ENCODE measurements at regions not wholly inside any gene's neighbourhood (a gene's known extent, or its start where the extent isn't known, plus 50 kb on each side); places are given as distances from the start of the nearest gene placed in this dataset.

DNA sequence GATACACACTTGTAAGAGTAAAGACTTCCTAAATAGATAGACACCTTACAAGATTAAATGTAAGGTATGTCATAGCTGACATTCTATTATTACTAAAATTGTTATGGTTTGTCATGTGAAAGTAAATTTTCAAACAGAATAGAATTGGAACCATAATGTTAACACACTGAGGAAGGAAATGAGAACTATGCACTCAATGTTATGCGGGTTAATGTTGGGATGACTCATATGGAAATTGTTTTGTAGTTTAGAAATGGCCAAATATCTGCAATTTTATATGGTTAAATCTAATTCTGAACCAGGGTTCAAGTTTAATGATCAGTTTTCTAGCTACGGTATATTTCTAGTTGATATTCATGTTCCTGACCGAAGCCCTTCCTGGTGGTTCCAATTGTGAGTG lies 214.2 kb upstream of the ADO start:
- Histone ChIP-seq H2BK12ac (ENCODE audit: insufficient read length, low read depth, low read length) (no peak overlapping the region), H3K23me2 (ENCODE audit: insufficient read length, low read depth, low read length, poor library complexity, severe bottlenecking) (no peaks in the 10 kb centered on the region), H3K9me3 (ENCODE audit: control insufficient read depth, low read depth, low read length) (no peaks in the 10 kb centered on the region), H4K20me1 (ENCODE audit: control insufficient read depth, insufficient read depth, insufficient read length) (no peaks in the 10 kb centered on the region), H2BK5ac (ENCODE audit: insufficient read length, low read length) (no peak overlapping the region), H2AFZ (ENCODE audit: low read length) (no peak overlapping the region), H3K27me3 (ENCODE audit: insufficient read depth, low read length) (no peaks in the 10 kb centered on the region), H3K9ac (ENCODE audit: extremely low read depth, insufficient read length, low read length) (no peak overlapping the region), H3K4me2 (ENCODE audit: insufficient read depth, insufficient read length, low read length) (no peak overlapping the region), H4K8ac (replicated peaks; ENCODE audit: insufficient read length, low read depth, low read length) (no peak overlapping the region), H2BK20ac (ENCODE audit: low read depth, low read length, poor library complexity, severe bottlenecking) (no peak overlapping the region), H3K79me2 (ENCODE audit: insufficient read depth, low read length) (no peaks in the 10 kb centered on the region), H3K4me1 (ENCODE audit: insufficient read depth, low read length) (no peaks in the 10 kb centered on the region), H3K4ac (ENCODE audit: low read depth, low read length) (no peak overlapping the region), H3K27ac (ENCODE audit: insufficient read length, low read depth, low read length) (no peak overlapping the region), H3K79me1 (ENCODE audit: insufficient read depth, low read depth, low read length, poor library complexity, severe bottlenecking) (no peaks in the 10 kb centered on the region), H3K23ac (ENCODE audit: insufficient read length, low read depth, low read length) (no peak overlapping the region), H4K91ac (ENCODE audit: insufficient read length, low read depth, low read length) (no peak overlapping the region), H3K56ac (ENCODE audit: insufficient read length, low read depth, low read length) (no peak overlapping the region), H2BK15ac (ENCODE audit: low read depth, low read length) (no peak overlapping the region), H3K14ac (ENCODE audit: insufficient read depth, low read length) (no peak overlapping the region), H3T11ph (ENCODE audit: low read length) (no peak overlapping the region), H4K5ac (ENCODE audit: insufficient read length, low read depth, low read length) (no peak overlapping the region), H2BK120ac (ENCODE audit: low read depth, low read length, poor library complexity, severe bottlenecking) (no peak overlapping the region), H3K18ac (ENCODE audit: insufficient read length, low read depth, low read length) (no peak overlapping the region), H2AK5ac (ENCODE audit: insufficient read length, low read length) (no peak overlapping the region)
- Mint-ChIP-seq H3K36me3 (ENCODE audit: insufficient read depth in 1 of 3, low read depth in 3 of 3) (no peaks in the 10 kb centered on the region), H3K27ac (no peak overlapping the region), H3K4me3 (no peak overlapping the region), H3K9me3 (peaks cover 3 to 7% of the 10 kb centered on the region in 2 experiments), H3K4me1 (peaks cover 5% of the 10 kb centered on the region in 2 experiments; a peak in 3 of 4 replicates), H3K27me3 (ENCODE audit: low read depth) (no peaks in the 10 kb centered on the region)
- DNase-seq: no peak
- no CpG with 5 or more reads among the region's 3 CpGs for WGBS (ENCODE audit: extremely low coverage, insufficient read length, low lambda C conversion rate)
- no peak for TF ChIP-seq CTCF (conservative IDR thresholded peaks at IDR 0.05)

All from H9 (cell line).